H9 (cell line): ENCODE measurements at regions not wholly inside any gene's neighbourhood (a gene's known extent, or its start where the extent isn't known, plus 50 kb on each side); places are given as distances from the start of the nearest gene placed in this dataset.

ENCODE experiments used
- DNase-seq: peaks from one replicate; pipeline ENCODE4 v3.0.0-alpha.2; 2017
- H2AFZ ChIP-seq: one replicate; pipeline ENCODE4 v1.6.1; 2013; ENCODE audit warnings: mild to moderate bottlenecking, low read length, control low read depth, moderate library complexity
- H2AK5ac ChIP-seq: 2 replicates; pipeline ENCODE4 v1.6.1; 2013; ENCODE audit warnings: low read length, control low read depth, mixed read lengths; ENCODE audit not compliant: insufficient read length
- H2BK120ac ChIP-seq: one replicate; pipeline ENCODE4 v1.6.1; 2013; ENCODE audit warnings: low read depth, mild to moderate bottlenecking, low read length, control low read depth, inconsistent platforms; ENCODE audit not compliant: poor library complexity, severe bottlenecking
- H2BK12ac ChIP-seq: 2 replicates; pipeline ENCODE4 v1.6.1; 2013; ENCODE audit warnings: low read length, control low read depth, mixed read lengths, low read depth; ENCODE audit not compliant: insufficient read length
- H2BK15ac ChIP-seq: 2 replicates; pipeline ENCODE4 v1.6.1; 2013; ENCODE audit warnings: low read depth, low read length, control low read depth
- H2BK20ac ChIP-seq: one replicate; pipeline ENCODE4 v1.6.1; 2013; ENCODE audit warnings: low read depth, mild to moderate bottlenecking, low read length, control low read depth, inconsistent platforms; ENCODE audit not compliant: poor library complexity, severe bottlenecking
- H2BK5ac ChIP-seq: 2 replicates; pipeline ENCODE4 v1.6.1; 2013; ENCODE audit warnings: low read length, control low read depth, mixed read lengths; ENCODE audit not compliant: insufficient read length
- H3K14ac ChIP-seq: 2 replicates; pipeline ENCODE4 v1.6.1; 2013; ENCODE audit warnings: low read length, control low read depth; ENCODE audit not compliant: insufficient read depth
- H3K18ac ChIP-seq: 2 replicates; pipeline ENCODE4 v1.6.1; 2013; ENCODE audit warnings: low read depth, mild to moderate bottlenecking, mixed read lengths, low read length, control low read depth; ENCODE audit not compliant: insufficient read length
- H3K23ac ChIP-seq: 2 replicates; pipeline ENCODE4 v1.6.1; 2013; ENCODE audit warnings: low read length, control low read depth, mixed read lengths, low read depth; ENCODE audit not compliant: insufficient read length
- H3K23me2 ChIP-seq: 2 replicates; pipeline ENCODE4 v1.6.1; 2013; ENCODE audit warnings: low read depth, mild to moderate bottlenecking, mixed read lengths, low read length, control low read depth; ENCODE audit not compliant: insufficient read length, poor library complexity, severe bottlenecking
- H3K27ac ChIP-seq: 2 replicates; pipeline ENCODE4 v1.5.1; 2013; ENCODE audit warnings: low read length, control low read depth, mixed read lengths, low read depth; ENCODE audit not compliant: insufficient read length
- H3K27me3 ChIP-seq: 2 replicates; pipeline ENCODE4 v1.6.1; 2013; ENCODE audit warnings: low read length, control low read depth, inconsistent platforms; ENCODE audit not compliant: insufficient read depth
- H3K4ac ChIP-seq: 2 replicates; pipeline ENCODE4 v1.6.1; 2013; ENCODE audit warnings: low read depth, mild to moderate bottlenecking, control low read depth, inconsistent platforms, low read length, moderate library complexity
- H3K4me1 ChIP-seq: 2 replicates; pipeline ENCODE4 v1.6.1; 2013; ENCODE audit warnings: low read length, control low read depth, inconsistent platforms; ENCODE audit not compliant: insufficient read depth
- H3K4me2 ChIP-seq: 2 replicates; pipeline ENCODE4 v1.6.1; 2013; ENCODE audit warnings: low read length, control low read depth, mixed read lengths; ENCODE audit not compliant: insufficient read length, insufficient read depth
- H3K56ac ChIP-seq: 2 replicates; pipeline ENCODE4 v1.6.1; 2013; ENCODE audit warnings: low read depth, mild to moderate bottlenecking, mixed read lengths, low read length, control low read depth; ENCODE audit not compliant: insufficient read length
- H3K79me1 ChIP-seq: 2 replicates; pipeline ENCODE4 v1.6.1; 2013; ENCODE audit warnings: low read depth, mild to moderate bottlenecking, moderate library complexity, low read length, control low read depth, inconsistent platforms; ENCODE audit not compliant: insufficient read depth, poor library complexity, severe bottlenecking
- H3K79me2 ChIP-seq: 2 replicates; pipeline ENCODE4 v1.6.1; 2013; ENCODE audit warnings: low read length, control low read depth, inconsistent platforms; ENCODE audit not compliant: insufficient read depth
- H3K9ac ChIP-seq: 2 replicates; pipeline ENCODE4 v1.6.1; 2013; ENCODE audit warnings: low read length, control low read depth, mixed read lengths; ENCODE audit not compliant: insufficient read length; ENCODE audit errors: extremely low read depth
- H3K9me3 ChIP-seq: one replicate; pipeline ENCODE4 v1.6.1; 2013; ENCODE audit warnings: low read depth, low read length, inconsistent platforms; ENCODE audit not compliant: control insufficient read depth
- H3T11ph ChIP-seq: one replicate; pipeline ENCODE4 v1.6.1; 2013; ENCODE audit warnings: mild to moderate bottlenecking, low read length, control low read depth, inconsistent platforms
- H4K20me1 ChIP-seq: one replicate; pipeline ENCODE4 v1.6.1; 2013; ENCODE audit not compliant: control insufficient read depth, insufficient read length, insufficient read depth
- H4K5ac ChIP-seq: 2 replicates; pipeline ENCODE4 v1.6.1; 2013; ENCODE audit warnings: low read depth, mild to moderate bottlenecking, mixed read lengths, low read length, control low read depth; ENCODE audit not compliant: insufficient read length
- H4K8ac ChIP-seq: replicated peaks from 2 replicates; pipeline ENCODE4 v1.6.1; 2013; ENCODE audit warnings: low read length, control low read depth, mixed read lengths, low read depth; ENCODE audit not compliant: insufficient read length
- H4K91ac ChIP-seq: 2 replicates; pipeline ENCODE4 v1.6.1; 2013; ENCODE audit warnings: low read depth, mild to moderate bottlenecking, moderate library complexity, mixed read lengths, low read length, control low read depth; ENCODE audit not compliant: insufficient read length
- H3K27ac Mint-ChIP-seq, 3 experiments: 2 replicates in 2 of 3; 3 replicates in 1 of 3; pipeline ENCODE4 v1.8.0; 2020 to 2021; ENCODE audit warnings: mixed read lengths in 3 of 3, mild to moderate bottlenecking in 1 of 3, moderate library complexity in 1 of 3
- H3K27me3 Mint-ChIP-seq: 2 replicates; pipeline ENCODE4 v1.8.0; 2021; ENCODE audit warnings: low read depth, mild to moderate bottlenecking, moderate library complexity, mixed read lengths
- H3K36me3 Mint-ChIP-seq, 3 experiments: 2 replicates in 2 of 3; 3 replicates in 1 of 3; pipeline ENCODE4 v1.8.0; 2020 to 2021; ENCODE audit warnings: low read depth in 3 of 3, mixed read lengths in 3 of 3; ENCODE audit not compliant: insufficient read depth in 1 of 3
- H3K4me1 Mint-ChIP-seq, 2 experiments: 2 replicates each; pipeline ENCODE4 v1.8.0; 2020; ENCODE audit warnings: mixed read lengths in 2 of 2
- H3K4me3 Mint-ChIP-seq, 2 experiments: 2 replicates in 1 of 2; 3 replicates in 1 of 2; pipeline ENCODE4 v1.8.0; 2020 to 2021; ENCODE audit warnings: mild to moderate bottlenecking in 2 of 2, mixed read lengths in 2 of 2, moderate library complexity in 1 of 2
- H3K9me3 Mint-ChIP-seq, 2 experiments: 2 replicates in 1 of 2; 3 replicates in 1 of 2; pipeline ENCODE4 v1.8.0; 2020; ENCODE audit warnings: mild to moderate bottlenecking in 2 of 2, mixed read lengths in 2 of 2, moderate library complexity in 1 of 2
- CTCF ChIP-seq: fragments of 200-600 bp; sonication (generic); conservative IDR thresholded peaks from 3 replicates; pipeline ENCODE4 v1.8.0; 2021; ENCODE audit warnings: antibody characterized with exemption, mild to moderate bottlenecking
- WGBS: extraction: QIAGEN DNeasy Blood & Tissue Kit; methylation state at CpG from one replicate; pipeline ENCODE4 v1.1.7; 2013; ENCODE audit warnings: missing lambda C conversion rate, low lambda C conversion rate, mixed read lengths; ENCODE audit not compliant: insufficient read length; ENCODE audit errors: extremely low coverage; 5-methylcytosine and 5-hydroxymethylcytosine counted together

- H3K36me3 Mint-ChIP-seq = peaks cover 0 to 13% (median 2%) of the 10 kb centered on the region in 3 experiments; a peak in 4 of 7 replicates
- H3K4me3 Mint-ChIP-seq = no peak overlapping the region
- H3K27ac Mint-ChIP-seq = no peak overlapping the region
Observed at GRCh38 chr5:24215114-24215513, 429.7 kb downstream of the CDH10 start.

More at GRCh38 chr5:24215114-24215513, 429.7 kb downstream of the CDH10 start:
- H2BK12ac ChIP-seq = no peak overlapping the region
- no peak overlapping the region for H2AFZ ChIP-seq
- no peak overlapping the region for H3K18ac ChIP-seq
- H3T11ph ChIP-seq = no peak overlapping the region
- H3K9me3 Mint-ChIP-seq = peaks cover 3 to 5% of the 10 kb centered on the region in 2 experiments; a peak in 2 of 5 replicates
- no peak overlapping the region for H2AK5ac ChIP-seq
- no peak overlapping the region for H2BK5ac ChIP-seq
- H3K27ac ChIP-seq = no peak overlapping the region
- no peak overlapping the region for H4K91ac ChIP-seq
- peaks cover 14 to 15% of the 10 kb centered on the region in 2 experiments for H3K4me1 Mint-ChIP-seq
- no peaks in the 10 kb centered on the region for H3K27me3 Mint-ChIP-seq
- no peak overlapping the region for H4K5ac ChIP-seq
- H3K23me2 ChIP-seq = no peaks in the 10 kb centered on the region
- H3K56ac ChIP-seq = no peak overlapping the region
- no peaks in the 10 kb centered on the region for H3K27me3 ChIP-seq
- no CpG with 5 or more reads among the region's 3 CpGs for WGBS
- no peaks in the 10 kb centered on the region for H3K79me2 ChIP-seq
- no peak overlapping the region for H3K23ac ChIP-seq
- H3K4me2 ChIP-seq = no peak overlapping the region
- H4K20me1 ChIP-seq = no peaks in the 10 kb centered on the region
- no peak overlapping the region for H3K14ac ChIP-seq
- no peak for TF ChIP-seq CTCF
- no peak overlapping the region for H3K9ac ChIP-seq
- H2BK120ac ChIP-seq = no peak overlapping the region
- H4K8ac ChIP-seq = no peak overlapping the region
- H2BK15ac ChIP-seq = no peak overlapping the region
- H3K9me3 ChIP-seq = no peaks in the 10 kb centered on the region
- no peak for DNase-seq
- H3K4me1 ChIP-seq = no peaks in the 10 kb centered on the region
- H3K79me1 ChIP-seq = no peaks in the 10 kb centered on the region
- no peak overlapping the region for H3K4ac ChIP-seq
- no peak overlapping the region for H2BK20ac ChIP-seq
